CD14-positive monocyte (primary cell): ENCODE measurements at regions not wholly inside any gene's neighbourhood (a gene's known extent, or its start where the extent isn't known, plus 50 kb on each side); places are given as distances from the start of the nearest gene placed in this dataset.

Experiments
- DNase-seq, 3 donors: peaks; one replicate each; pipeline ENCODE4 v3.0.0-alpha.2; 2011 to 2022
- H2AFZ ChIP-seq: 2 replicates; pipeline ENCODE4 v1.6.0; 2012; ENCODE audit warnings: mild to moderate bottlenecking, low read depth, low read length, inconsistent platforms; ENCODE audit not compliant: insufficient read depth, poor library complexity, severe bottlenecking
- H3K27ac ChIP-seq, 2 donors: 1 replicate in 1 of 2; 2 replicates in 1 of 2; pipeline ENCODE4 v1.5.1; 2012 to 2013; ENCODE audit warnings: low read length in 2 of 2, control low read depth in 1 of 2, inconsistent platforms in 1 of 2, low read depth in 1 of 2, mild to moderate bottlenecking in 1 of 2
- H3K27me3 ChIP-seq, 2 donors: one replicate each; pipeline versions ENCODE4 v1.6.0 to v1.6.1; 2011 to 2013; ENCODE audit warnings: low read length in 2 of 2; ENCODE audit not compliant: control insufficient read depth in 2 of 2, insufficient read depth in 2 of 2
- H3K36me3 ChIP-seq, 2 donors: replicated peaks in 1 of 2; 1 replicate in 1 of 2; 2 replicates in 1 of 2; pipeline versions ENCODE4 v1.5.1 to v1.6.1; 2012 to 2013; ENCODE audit warnings: low read length in 2 of 2, control low read depth in 1 of 2, inconsistent platforms in 1 of 2, mild to moderate bottlenecking in 1 of 2; ENCODE audit not compliant: insufficient read depth in 2 of 2, control insufficient read depth in 1 of 2
- H3K4me1 ChIP-seq, 2 donors: 1 replicate in 1 of 2; 2 replicates in 1 of 2; pipeline versions ENCODE4 v1.5.1 to v1.6.1; 2012 to 2013; ENCODE audit warnings: low read length in 2 of 2, control low read depth in 1 of 2, inconsistent platforms in 1 of 2, mild to moderate bottlenecking in 1 of 2, moderate library complexity in 1 of 2; ENCODE audit not compliant: insufficient read depth in 2 of 2, control insufficient read depth in 1 of 2
- H3K4me2 ChIP-seq: replicated peaks from 2 replicates; pipeline ENCODE3; 2012; ENCODE audit warnings: low read length, moderate library complexity, mild to moderate bottlenecking; ENCODE audit not compliant: poor library complexity, severe bottlenecking; ENCODE audit errors: extremely low read depth
- H3K4me3 ChIP-seq, 3 experiments: fragments of 200-600 bp in 1 of 3; sonication (generic) in 1 of 3; replicated peaks in 1 of 3; 1 replicate in 2 of 3; 2 replicates in 1 of 3; pipeline ENCODE4 v1.5.1; 2011 to 2013; ENCODE audit warnings: low read length in 3 of 3, mild to moderate bottlenecking in 3 of 3, control low read depth in 2 of 3, low read depth in 2 of 3, inconsistent platforms in 1 of 3, moderate library complexity in 1 of 3
- H3K79me2 ChIP-seq: 2 replicates; pipeline ENCODE4 v1.6.0; 2012; ENCODE audit warnings: mild to moderate bottlenecking, control low read depth, inconsistent platforms, low read length, moderate library complexity; ENCODE audit not compliant: insufficient read depth
- H3K9ac ChIP-seq: 2 replicates; pipeline ENCODE4 v1.6.0; 2017; ENCODE audit warnings: low read length, mild to moderate bottlenecking; ENCODE audit not compliant: insufficient read depth, poor library complexity, severe bottlenecking
- H3K9me3 ChIP-seq, 2 donors: replicated peaks in 1 of 2; 1 replicate in 1 of 2; 2 replicates in 1 of 2; pipeline versions ENCODE4 v1.5.1 to v1.6.1; 2012 to 2013; ENCODE audit warnings: low read length in 2 of 2, control low read depth in 1 of 2; ENCODE audit not compliant: control insufficient read depth in 1 of 2, insufficient read depth in 1 of 2
- H4K20me1 ChIP-seq: 2 replicates; pipeline ENCODE4 v1.6.0; 2012; ENCODE audit warnings: mild to moderate bottlenecking, low read length, control low read depth, moderate library complexity; ENCODE audit not compliant: insufficient read depth
- H3K27ac Mint-ChIP-seq, 7 donors: one replicate each; pipeline ENCODE4 v1.8.0; 2020; ENCODE audit warnings: mild to moderate bottlenecking in 7 of 7, mixed read lengths in 7 of 7, moderate library complexity in 6 of 7, inconsistent platforms in 2 of 7
- H3K27me3 Mint-ChIP-seq, 3 donors: one replicate each; pipeline ENCODE4 v1.8.0; 2021 to 2022; ENCODE audit warnings: low read depth in 3 of 3, mild to moderate bottlenecking in 3 of 3, mixed read lengths in 3 of 3, moderate library complexity in 3 of 3, inconsistent platforms in 1 of 3
- H3K36me3 Mint-ChIP-seq, 2 donors: one replicate each; pipeline ENCODE4 v1.8.0; 2020; ENCODE audit warnings: mixed read lengths in 2 of 2, inconsistent platforms in 1 of 2, mild to moderate bottlenecking in 1 of 2
- H3K4me1 Mint-ChIP-seq: one replicate; pipeline ENCODE4 v1.8.0; 2020; ENCODE audit warnings: mild to moderate bottlenecking, mixed read lengths
- H3K4me3 Mint-ChIP-seq, 2 donors: one replicate each; pipeline ENCODE4 v1.8.0; 2020; ENCODE audit warnings: mild to moderate bottlenecking in 2 of 2, mixed read lengths in 2 of 2, moderate library complexity in 1 of 2
- H3K9me3 Mint-ChIP-seq, 7 donors: one replicate each; pipeline ENCODE4 v1.8.0; 2020 to 2022; ENCODE audit warnings: mixed read lengths in 7 of 7, mild to moderate bottlenecking in 6 of 7, moderate library complexity in 6 of 7, inconsistent platforms in 2 of 7
- WGBS: methylation state at CpG from one replicate; pipeline ENCODE4 v1.1.5; 2013; ENCODE audit warnings: missing lambda C conversion rate; ENCODE audit not compliant: insufficient coverage; 5-methylcytosine and 5-hydroxymethylcytosine counted together
- intact Hi-C, 2 donors: fragments of 100-400 bp; cut with micrococcal nuclease; formaldehyde crosslinking; loops; one replicate each; pipeline versions ENCODE4 v1.15.0 to v1.15.1; 2023
- TF ChIP-seq, protein P1 (sequence below): fragments of 200-600 bp; IDR thresholded peaks from one replicate; pipeline ENCODE4 v1.8.0; 2022; ENCODE audit warnings: antibody characterized with exemption, mild to moderate bottlenecking

DNA sequence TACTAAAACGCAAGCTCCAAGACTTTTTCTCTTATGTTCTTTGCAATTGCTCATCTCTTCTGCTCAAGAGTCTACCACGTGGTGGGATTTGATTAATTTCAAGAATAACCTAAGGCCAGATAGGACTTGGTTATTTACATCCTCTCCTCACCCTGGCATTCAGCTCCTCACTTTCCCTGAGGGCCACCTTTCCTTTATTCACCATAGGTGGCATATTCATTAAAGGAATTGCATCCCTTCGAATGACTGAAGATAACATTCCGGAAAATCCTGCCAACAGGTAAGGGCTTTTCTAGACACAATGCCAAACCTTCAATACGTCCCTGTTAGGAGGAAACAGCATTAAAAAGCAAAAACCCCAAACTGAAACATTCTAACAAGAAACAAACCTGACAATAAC is 220.0 kb upstream of the KBTBD8 start:
- no peak overlapping the region for H3K27ac Mint-ChIP-seq
- no peaks in the 10 kb centered on the region for H3K36me3 Mint-ChIP-seq
- Histone ChIP-seq H2AFZ (no peak overlapping the region), H3K27ac (no peak overlapping the region), H3K4me3 (no peak overlapping the region), H3K9ac (no peak overlapping the region), H3K79me2 (no peaks in the 10 kb centered on the region), H3K4me1 (no peaks in the 10 kb centered on the region), H3K4me2 (no peak overlapping the region), H3K36me3 (no peaks in the 10 kb centered on the region), H3K27me3 (no peaks in the 10 kb centered on the region), H3K9me3 (peaks cover 0 to 1% of the 10 kb centered on the region in 2 donors), H4K20me1 (no peaks in the 10 kb centered on the region)
- DNase-seq: no peak
- H3K4me3 Mint-ChIP-seq: no peak overlapping the region
- H3K9me3 Mint-ChIP-seq: peaks cover 0 to 9% (median 0%) of the 10 kb centered on the region in 7 donors
- TF ChIP-seq, protein P1, sequence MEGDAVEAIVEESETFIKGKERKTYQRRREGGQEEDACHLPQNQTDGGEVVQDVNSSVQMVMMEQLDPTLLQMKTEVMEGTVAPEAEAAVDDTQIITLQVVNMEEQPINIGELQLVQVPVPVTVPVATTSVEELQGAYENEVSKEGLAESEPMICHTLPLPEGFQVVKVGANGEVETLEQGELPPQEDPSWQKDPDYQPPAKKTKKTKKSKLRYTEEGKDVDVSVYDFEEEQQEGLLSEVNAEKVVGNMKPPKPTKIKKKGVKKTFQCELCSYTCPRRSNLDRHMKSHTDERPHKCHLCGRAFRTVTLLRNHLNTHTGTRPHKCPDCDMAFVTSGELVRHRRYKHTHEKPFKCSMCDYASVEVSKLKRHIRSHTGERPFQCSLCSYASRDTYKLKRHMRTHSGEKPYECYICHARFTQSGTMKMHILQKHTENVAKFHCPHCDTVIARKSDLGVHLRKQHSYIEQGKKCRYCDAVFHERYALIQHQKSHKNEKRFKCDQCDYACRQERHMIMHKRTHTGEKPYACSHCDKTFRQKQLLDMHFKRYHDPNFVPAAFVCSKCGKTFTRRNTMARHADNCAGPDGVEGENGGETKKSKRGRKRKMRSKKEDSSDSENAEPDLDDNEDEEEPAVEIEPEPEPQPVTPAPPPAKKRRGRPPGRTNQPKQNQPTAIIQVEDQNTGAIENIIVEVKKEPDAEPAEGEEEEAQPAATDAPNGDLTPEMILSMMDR: no peak
- peaks cover 0 to 6% (median 4%) of the 10 kb centered on the region in 3 donors for H3K27me3 Mint-ChIP-seq
- no peaks in the 10 kb centered on the region for H3K4me1 Mint-ChIP-seq
- 83% methylated on average over 2 of the region's 5 CpGs for WGBS
- intact Hi-C loops: no loop called here

DNA sequence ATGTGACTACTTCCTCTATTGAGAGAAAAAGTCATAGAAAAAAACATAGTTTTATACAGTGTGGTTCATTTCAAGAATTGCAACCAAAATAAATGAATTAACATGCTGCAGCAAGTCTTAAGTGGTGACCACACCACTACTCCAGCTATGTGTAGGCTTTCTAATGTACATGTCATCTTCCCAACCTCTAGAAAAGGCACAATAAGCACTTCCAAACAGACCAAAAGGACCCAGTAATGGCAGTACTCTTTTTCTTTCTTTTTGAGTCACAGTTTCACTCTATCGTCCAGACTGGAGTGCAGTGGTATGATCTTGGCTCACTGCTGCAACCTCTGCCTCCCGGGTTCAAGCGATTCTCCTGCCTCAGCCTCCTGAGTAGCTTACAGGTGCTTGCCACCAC is 219.3 kb upstream of the KBTBD8 start:
- Histone ChIP-seq H3K4me1 (no peaks in the 10 kb centered on the region), H3K9ac (no peak overlapping the region), H3K4me2 (no peak overlapping the region), H3K4me3 (no peak overlapping the region), H3K9me3 (peaks cover 0 to 5% of the 10 kb centered on the region in 2 donors), H3K36me3 (no peaks in the 10 kb centered on the region), H3K27ac (no peak overlapping the region), H2AFZ (no peak overlapping the region), H4K20me1 (no peaks in the 10 kb centered on the region), H3K79me2 (no peaks in the 10 kb centered on the region), H3K27me3 (no peaks in the 10 kb centered on the region)
- H3K4me1 Mint-ChIP-seq: no peaks in the 10 kb centered on the region
- intact Hi-C loops: no loop called here
- H3K9me3 Mint-ChIP-seq: peaks cover 0 to 9% (median 2%) of the 10 kb centered on the region in 7 donors
- H3K4me3 Mint-ChIP-seq: no peak overlapping the region
- no peak for DNase-seq
- TF ChIP-seq, protein P1: no peak
- no peak overlapping the region for H3K27ac Mint-ChIP-seq
- 100% methylated on average over 1 of the region's 3 CpGs for WGBS
- H3K36me3 Mint-ChIP-seq: no peaks in the 10 kb centered on the region
- H3K27me3 Mint-ChIP-seq: peaks cover 0 to 6% (median 4%) of the 10 kb centered on the region in 3 donors
